Neural crest cell (in vitro differentiated cells): ENCODE measurements at regions not wholly inside any gene's neighbourhood (a gene's known extent, or its start where the extent isn't known, plus 50 kb on each side); places are given as distances from the start of the nearest gene placed in this dataset.

ENCODE experiments used
- DNase-seq: peaks from one replicate; pipeline ENCODE4 v3.0.0; 2021; ENCODE audit warnings: low read depth, mixed read lengths, low spot score
- H3K27ac Mint-ChIP-seq: one replicate; pipeline ENCODE4 v1.8.0; 2021; ENCODE audit warnings: mild to moderate bottlenecking, mixed read lengths; ENCODE audit not compliant: unreplicated experiment
- H3K27me3 Mint-ChIP-seq: 2 replicates; pipeline ENCODE4 v1.8.0; 2021; ENCODE audit warnings: low read depth, mild to moderate bottlenecking, mixed read lengths
- H3K36me3 Mint-ChIP-seq: 2 replicates; pipeline ENCODE4 v1.8.0; 2021; ENCODE audit warnings: low read depth, mild to moderate bottlenecking, mixed read lengths
- H3K4me1 Mint-ChIP-seq: 2 replicates; pipeline ENCODE4 v1.8.0; 2021; ENCODE audit warnings: mixed read lengths
- H3K4me3 Mint-ChIP-seq: one replicate; pipeline ENCODE4 v1.8.0; 2021; ENCODE audit warnings: mild to moderate bottlenecking, mixed read lengths
- H3K9me3 Mint-ChIP-seq: 2 replicates; pipeline ENCODE4 v1.8.0; 2021; ENCODE audit warnings: mixed read lengths
- TF ChIP-seq, protein P1 (sequence below): fragments of 200-600 bp; sonication (generic); conservative IDR thresholded peaks from 2 replicates; pipeline ENCODE4 v1.5.0; 2021; ENCODE audit warnings: antibody characterized with exemption, mild to moderate bottlenecking

- Mint-ChIP-seq H3K36me3 (no peaks in the 10 kb centered on the region), H3K27me3 (peaks cover 35% of the 10 kb centered on the region), H3K9me3 (no peaks in the 10 kb centered on the region), H3K4me1 (no peaks in the 10 kb centered on the region), H3K4me3 (no peak overlapping the region), H3K27ac (no peak overlapping the region)
- no peak for DNase-seq
- TF ChIP-seq, protein P1, sequence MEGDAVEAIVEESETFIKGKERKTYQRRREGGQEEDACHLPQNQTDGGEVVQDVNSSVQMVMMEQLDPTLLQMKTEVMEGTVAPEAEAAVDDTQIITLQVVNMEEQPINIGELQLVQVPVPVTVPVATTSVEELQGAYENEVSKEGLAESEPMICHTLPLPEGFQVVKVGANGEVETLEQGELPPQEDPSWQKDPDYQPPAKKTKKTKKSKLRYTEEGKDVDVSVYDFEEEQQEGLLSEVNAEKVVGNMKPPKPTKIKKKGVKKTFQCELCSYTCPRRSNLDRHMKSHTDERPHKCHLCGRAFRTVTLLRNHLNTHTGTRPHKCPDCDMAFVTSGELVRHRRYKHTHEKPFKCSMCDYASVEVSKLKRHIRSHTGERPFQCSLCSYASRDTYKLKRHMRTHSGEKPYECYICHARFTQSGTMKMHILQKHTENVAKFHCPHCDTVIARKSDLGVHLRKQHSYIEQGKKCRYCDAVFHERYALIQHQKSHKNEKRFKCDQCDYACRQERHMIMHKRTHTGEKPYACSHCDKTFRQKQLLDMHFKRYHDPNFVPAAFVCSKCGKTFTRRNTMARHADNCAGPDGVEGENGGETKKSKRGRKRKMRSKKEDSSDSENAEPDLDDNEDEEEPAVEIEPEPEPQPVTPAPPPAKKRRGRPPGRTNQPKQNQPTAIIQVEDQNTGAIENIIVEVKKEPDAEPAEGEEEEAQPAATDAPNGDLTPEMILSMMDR = no peak
Measured at GRCh38 chr1:38672692-38673091, 186.9 kb downstream of the RRAGC start.

GRCh38 chr1:38671221-38671620 lies 188.4 kb downstream of the RRAGC start:
- H3K4me1 Mint-ChIP-seq = no peaks in the 10 kb centered on the region
- no peaks in the 10 kb centered on the region for H3K36me3 Mint-ChIP-seq
- TF ChIP-seq, protein P1 = no peak
- H3K27ac Mint-ChIP-seq = no peak overlapping the region
- H3K4me3 Mint-ChIP-seq = no peak overlapping the region
- DNase-seq = no peak
- H3K9me3 Mint-ChIP-seq = peaks cover 3% of the 10 kb centered on the region
- peaks cover 40% of the 10 kb centered on the region for H3K27me3 Mint-ChIP-seq

GRCh38 chr1:38670544-38671122 lies 188.9 kb downstream of the RRAGC start:
- peaks cover 3% of the 10 kb centered on the region for H3K9me3 Mint-ChIP-seq
- no peak overlapping the region for H3K27ac Mint-ChIP-seq
- DNase-seq = no peak
- H3K36me3 Mint-ChIP-seq = no peaks in the 10 kb centered on the region
- H3K27me3 Mint-ChIP-seq = peaks cover 43% of the 10 kb centered on the region
- TF ChIP-seq, protein P1 = no peak
- no peaks in the 10 kb centered on the region for H3K4me1 Mint-ChIP-seq
- no peak overlapping the region for H3K4me3 Mint-ChIP-seq

DNA sequence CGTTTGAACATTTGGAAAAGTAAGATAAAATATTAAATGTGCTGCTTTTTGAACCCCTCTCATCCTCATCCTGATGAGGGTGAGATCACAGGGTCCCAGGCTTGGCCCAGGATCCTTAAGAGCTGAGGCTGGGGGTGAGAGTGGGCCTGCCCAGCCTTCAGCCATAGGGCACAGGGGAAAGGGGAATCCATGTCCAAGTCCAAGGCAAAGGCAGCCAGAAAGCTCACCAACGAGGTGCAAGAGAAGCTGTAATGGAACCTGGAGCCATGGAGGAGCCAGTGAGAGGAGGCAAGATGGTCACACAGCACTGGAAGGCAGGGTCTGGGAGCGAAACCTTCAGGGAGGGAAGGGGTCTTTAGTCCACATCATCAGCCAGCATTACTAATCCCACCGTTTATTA lies 191.9 kb downstream of the RRAGC start:
- no peaks in the 10 kb centered on the region for H3K36me3 Mint-ChIP-seq
- TF ChIP-seq, protein P1 = no peak
- no peaks in the 10 kb centered on the region for H3K4me1 Mint-ChIP-seq
- no peak overlapping the region for H3K27ac Mint-ChIP-seq
- peaks cover 69% of the 10 kb centered on the region for H3K27me3 Mint-ChIP-seq
- H3K4me3 Mint-ChIP-seq = no peak overlapping the region
- H3K9me3 Mint-ChIP-seq = peaks cover 3% of the 10 kb centered on the region
- DNase-seq = no peak

DNA sequence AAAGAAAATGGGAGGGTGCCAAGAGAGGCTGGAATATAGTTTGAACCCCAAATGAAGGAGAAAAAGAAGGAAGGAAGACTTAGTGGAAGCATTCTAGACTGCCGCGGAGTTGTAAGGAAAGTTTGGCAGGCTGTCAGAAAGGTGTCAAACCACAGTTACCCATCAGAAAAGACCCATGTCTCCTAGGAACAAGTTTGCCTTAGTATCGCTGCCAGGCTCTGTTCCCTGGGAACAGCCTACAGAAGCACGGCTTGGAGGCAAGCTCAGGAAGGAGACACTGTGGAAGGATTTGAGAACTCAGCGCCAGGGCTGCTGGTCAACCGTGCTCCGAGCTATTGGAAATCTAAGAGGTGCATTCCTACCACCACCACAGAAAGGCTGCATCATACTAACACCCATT lies 197.4 kb downstream of the RRAGC start:
- Mint-ChIP-seq H3K9me3 (no peaks in the 10 kb centered on the region), H3K27ac (no peak overlapping the region), H3K36me3 (no peaks in the 10 kb centered on the region), H3K4me3 (no peak overlapping the region), H3K4me1 (peaks cover 6% of the 10 kb centered on the region), H3K27me3 (peaks cover 39% of the 10 kb centered on the region)
- no peak for DNase-seq
- TF ChIP-seq, protein P1 = no peak
